HUES64 (cell line): ENCODE measurements at regions not wholly inside any gene's neighbourhood (a gene's known extent, or its start where the extent isn't known, plus 50 kb on each side); places are given as distances from the start of the nearest gene placed in this dataset.

ENCODE experiments used
- H3K27ac ChIP-seq: 2 replicates; pipeline ENCODE4 v1.7.0; 2013; ENCODE audit warnings: low read depth, low read length, inconsistent platforms
- H3K27me3 ChIP-seq: 2 replicates; pipeline ENCODE4 v1.6.1; 2013; ENCODE audit warnings: mild to moderate bottlenecking, low read length; ENCODE audit not compliant: insufficient read depth
- H3K36me3 ChIP-seq: 2 replicates; pipeline ENCODE4 v1.6.1; 2013; ENCODE audit warnings: mild to moderate bottlenecking, low read length; ENCODE audit not compliant: insufficient read depth
- H3K4me1 ChIP-seq: 2 replicates; pipeline ENCODE4 v1.6.1; 2013; ENCODE audit warnings: mild to moderate bottlenecking, low read length, moderate library complexity; ENCODE audit not compliant: insufficient read depth
- H3K4me3 ChIP-seq: 2 replicates; pipeline ENCODE4 v1.5.1; 2013; ENCODE audit warnings: mild to moderate bottlenecking, low read length, moderate library complexity
- H3K9ac ChIP-seq: 2 replicates; pipeline ENCODE4 v1.6.1; 2013; ENCODE audit warnings: mild to moderate bottlenecking, low read depth, low read length
- H3K9me3 ChIP-seq: 2 replicates; pipeline ENCODE4 v1.6.1; 2013; ENCODE audit warnings: low read depth, low read length; ENCODE audit not compliant: insufficient read depth
- WGBS: fragments of 150-250, 120-280 bp; methylation state at CpG from one replicate; pipeline ENCODE4 v1.1.7; 2013; ENCODE audit warnings: missing lambda C conversion rate; 5-methylcytosine and 5-hydroxymethylcytosine counted together

DNA sequence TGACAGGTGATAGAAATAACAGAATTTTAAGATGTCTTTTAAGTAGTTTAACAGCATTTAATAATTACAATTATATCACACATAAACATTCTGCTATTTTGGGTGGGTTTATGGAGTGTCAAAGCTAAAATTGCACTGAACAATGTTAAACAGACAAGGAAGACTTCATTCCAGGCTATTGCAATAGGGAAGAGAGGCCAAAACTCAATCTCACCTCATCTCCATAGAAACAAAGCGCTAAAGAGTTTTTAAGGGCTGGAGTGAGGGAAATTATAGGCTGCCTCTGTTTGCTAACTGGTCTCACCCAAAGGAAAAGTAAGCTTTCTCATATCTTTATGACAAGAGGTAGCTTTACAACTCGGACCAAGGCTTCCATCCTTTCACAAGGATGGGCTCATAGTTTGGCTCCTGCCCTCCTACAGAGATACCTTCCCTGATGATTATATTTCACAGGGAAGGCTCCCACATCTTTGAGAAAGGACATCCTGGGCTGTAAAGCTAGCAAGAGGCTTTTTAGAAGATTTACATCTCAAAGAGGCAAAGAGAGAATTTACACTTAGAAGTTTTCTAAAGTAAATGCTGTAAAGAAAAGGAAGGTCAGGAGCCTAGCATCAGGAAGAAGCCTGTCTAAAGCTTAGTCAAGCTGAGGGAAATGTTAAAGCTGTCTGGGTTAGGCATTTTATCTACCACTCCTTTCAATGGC, 350.2 kb upstream of the IMPG1 start:
- Histone ChIP-seq H3K27ac (no peak overlapping the region), H3K27me3 (peaks cover 60% of the 10 kb centered on the region), H3K9me3 (no peaks in the 10 kb centered on the region), H3K9ac (no peak overlapping the region), H3K4me3 (no peak overlapping the region), H3K4me1 (peaks cover 25% of the 10 kb centered on the region), H3K36me3 (no peaks in the 10 kb centered on the region)
- WGBS, result 16% methylated on average over 1 of the region's 2 CpGs

DNA sequence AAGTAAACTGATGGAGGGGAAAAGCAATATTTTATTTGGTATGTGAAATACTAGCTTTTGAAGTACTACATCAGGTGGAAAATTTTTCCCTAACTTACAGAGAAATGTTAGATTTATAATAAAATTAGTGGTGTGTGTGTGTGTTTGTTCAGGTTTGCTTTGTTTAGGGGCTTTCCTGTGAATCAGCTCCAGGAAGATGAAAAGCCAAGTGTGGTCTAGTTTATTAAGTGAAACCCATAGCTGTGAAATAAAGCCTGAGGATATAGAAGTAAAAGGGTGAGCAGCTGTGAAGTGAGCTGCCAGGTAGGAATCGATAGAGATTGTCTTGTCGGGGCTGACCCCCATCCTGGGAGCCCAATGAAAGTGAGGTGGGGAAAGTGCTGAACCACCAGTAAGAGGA, 347.6 kb upstream of the IMPG1 start:
- Histone ChIP-seq H3K9me3 (no peaks in the 10 kb centered on the region), H3K9ac (no peak overlapping the region), H3K27me3 (peaks cover 57% of the 10 kb centered on the region), H3K4me3 (no peak overlapping the region), H3K4me1 (peaks cover 25% of the 10 kb centered on the region), H3K27ac (no peak overlapping the region), H3K36me3 (no peaks in the 10 kb centered on the region)
- 92% methylated on average over 2 of the region's 2 CpGs for WGBS

DNA sequence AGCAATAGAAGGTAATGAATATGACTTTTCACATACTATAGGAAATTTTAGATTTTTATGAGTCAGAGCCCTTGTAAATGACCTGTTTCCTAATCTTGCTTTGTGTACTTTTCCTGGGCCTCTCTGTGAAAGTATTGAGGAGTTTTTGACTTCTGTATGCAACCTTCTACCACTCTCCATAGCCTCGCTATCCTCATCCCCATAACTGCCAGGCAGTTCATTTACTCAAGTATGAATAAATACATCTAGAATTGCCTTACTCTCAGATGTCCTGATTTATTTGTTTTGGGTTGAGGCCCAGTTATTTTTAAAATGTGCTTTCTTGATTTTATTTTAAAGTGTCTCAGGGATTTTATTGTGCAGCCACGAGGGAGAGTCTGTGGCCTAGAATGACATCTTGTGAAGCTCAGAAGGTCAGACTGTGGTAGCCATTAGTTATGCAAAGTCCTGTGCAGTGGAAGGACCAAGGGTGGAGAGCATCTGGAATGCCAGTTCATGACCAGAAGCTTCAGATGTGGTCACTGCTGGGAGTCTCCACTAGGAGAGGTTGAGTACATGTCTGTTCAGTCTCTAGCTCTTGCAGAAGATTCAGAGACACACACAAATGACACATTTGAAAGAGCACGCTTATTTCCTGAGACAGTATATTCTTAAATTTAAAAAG, 346.2 kb upstream of the IMPG1 start:
- Histone ChIP-seq H3K9me3 (no peaks in the 10 kb centered on the region), H3K36me3 (no peaks in the 10 kb centered on the region), H3K4me3 (no peak overlapping the region), H3K27me3 (peaks cover 43% of the 10 kb centered on the region), H3K27ac (no peak overlapping the region), H3K9ac (no peak overlapping the region), H3K4me1 (peaks cover 15% of the 10 kb centered on the region)
- 90% methylated on average over 1 of the region's 3 CpGs for WGBS

DNA sequence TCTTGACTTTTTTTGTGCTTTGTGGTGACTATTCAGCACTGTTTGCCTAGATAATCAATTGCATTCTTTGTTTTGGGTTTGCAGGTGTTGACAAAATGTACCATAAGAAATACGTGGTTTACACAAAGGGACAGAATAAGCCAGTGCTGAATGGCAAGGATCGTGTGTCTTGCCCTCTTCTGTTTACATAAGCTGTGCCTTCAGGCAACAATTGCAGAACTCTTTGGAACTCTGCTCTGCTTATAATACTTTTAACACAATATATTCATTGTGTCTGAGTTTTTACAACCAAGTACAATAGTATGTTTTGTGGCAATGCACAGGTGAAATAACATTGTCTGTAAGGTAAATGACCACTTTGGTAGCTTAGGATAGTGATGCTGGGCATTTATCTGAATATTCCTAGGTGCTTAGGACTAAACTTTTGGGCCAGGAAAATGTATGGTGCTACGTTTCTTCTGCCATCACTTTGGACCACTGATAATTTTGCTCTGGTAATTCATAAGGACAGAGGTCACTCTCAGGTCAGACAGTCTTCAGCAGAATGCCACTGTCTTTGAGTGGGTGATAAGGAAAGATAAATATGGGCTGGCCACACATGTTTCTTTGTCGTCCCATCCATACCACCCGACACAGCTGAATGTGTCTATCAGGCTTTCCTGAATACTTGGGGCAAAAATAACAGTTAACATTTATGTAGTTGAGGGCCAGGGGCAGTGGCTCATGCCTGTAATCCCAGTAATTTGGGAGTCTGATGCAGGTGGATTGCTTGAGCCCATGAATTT, 344.6 kb upstream of the IMPG1 start:
- Histone ChIP-seq H3K36me3 (no peaks in the 10 kb centered on the region), H3K9me3 (no peaks in the 10 kb centered on the region), H3K27me3 (peaks cover 28% of the 10 kb centered on the region), H3K4me3 (no peak overlapping the region), H3K27ac (no peak overlapping the region), H3K4me1 (no peaks in the 10 kb centered on the region), H3K9ac (no peak overlapping the region)
- WGBS, result 85% methylated on average over 5 of the region's 5 CpGs

- Histone ChIP-seq H3K36me3 (no peaks in the 10 kb centered on the region), H3K9me3 (no peaks in the 10 kb centered on the region), H3K27ac (no peak overlapping the region), H3K27me3 (no peaks in the 10 kb centered on the region), H3K4me3 (no peak overlapping the region), H3K4me1 (no peaks in the 10 kb centered on the region), H3K9ac (no peak overlapping the region)
Measured at GRCh38 chr6:76403064-76403463, 330.6 kb upstream of the IMPG1 start.

- Histone ChIP-seq H3K27ac (no peak overlapping the region), H3K9ac (no peak overlapping the region), H3K4me1 (no peaks in the 10 kb centered on the region), H3K4me3 (no peak overlapping the region), H3K9me3 (no peaks in the 10 kb centered on the region), H3K27me3 (no peaks in the 10 kb centered on the region), H3K36me3 (no peaks in the 10 kb centered on the region)
- 90% methylated on average over 1 of the region's 1 CpG for WGBS
Measured at GRCh38 chr6:76397966-76398365, 325.5 kb upstream of the IMPG1 start.

GRCh38 chr6:76382201-76382600, 309.7 kb upstream of the IMPG1 start:
- H3K27me3 ChIP-seq, result no peaks in the 10 kb centered on the region
- no peak overlapping the region for H3K27ac ChIP-seq
- 100% methylated on average over 1 of the region's 1 CpG for WGBS
- H3K4me3 ChIP-seq, result no peak overlapping the region
- H3K9ac ChIP-seq, result no peak overlapping the region
- no peaks in the 10 kb centered on the region for H3K36me3 ChIP-seq
- H3K9me3 ChIP-seq, result 0 out of 2 replicates have a peak, but pooled peaks cover 1% of the 10 kb centered on the region
- H3K4me1 ChIP-seq, result no peaks in the 10 kb centered on the region

DNA sequence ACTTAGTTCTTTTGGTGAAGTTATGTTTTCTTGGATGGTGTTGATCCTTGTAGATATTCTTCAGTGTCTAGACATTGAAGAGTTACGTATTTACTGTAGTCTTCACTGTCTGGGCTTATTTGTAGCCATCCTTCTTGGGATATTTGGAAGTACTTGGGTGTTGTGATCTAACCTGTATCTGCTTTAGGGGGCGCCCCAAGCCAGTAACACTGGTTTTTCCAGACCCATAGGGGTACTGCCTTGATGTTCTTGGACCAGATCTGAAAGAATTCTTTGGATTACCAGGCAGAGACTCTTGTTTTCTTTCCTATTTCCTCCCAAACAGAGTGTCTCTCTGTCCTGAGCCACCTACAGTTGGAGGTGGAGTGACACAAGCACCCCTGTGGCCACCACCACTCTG, 309.1 kb upstream of the IMPG1 start:
- Histone ChIP-seq H3K36me3 (no peaks in the 10 kb centered on the region), H3K27ac (no peak overlapping the region), H3K4me1 (no peaks in the 10 kb centered on the region), H3K4me3 (no peak overlapping the region), H3K9me3 (0 out of 2 replicates have a peak, but pooled peaks cover 6% of the 10 kb centered on the region), H3K27me3 (no peaks in the 10 kb centered on the region), H3K9ac (no peak overlapping the region)
- 80% methylated on average over 2 of the region's 2 CpGs for WGBS

DNA sequence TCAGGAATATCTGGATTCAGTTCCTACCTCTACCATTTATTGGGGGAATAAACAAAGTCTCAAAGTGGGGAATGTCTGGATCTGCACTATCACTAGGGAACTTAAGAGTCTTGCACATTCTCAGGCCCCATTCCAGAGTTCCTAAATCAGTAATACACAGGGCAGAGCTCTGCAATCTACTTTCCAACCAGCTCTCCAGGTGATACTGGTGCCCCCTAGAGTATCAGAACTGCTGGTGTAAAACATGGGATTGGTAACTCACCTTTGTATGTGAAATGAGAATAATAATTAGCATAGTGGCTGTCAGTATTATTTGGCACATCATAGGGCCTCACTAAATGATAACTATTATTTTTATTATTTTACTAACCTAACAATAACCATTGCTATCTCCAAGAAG, 278.8 kb upstream of the IMPG1 start:
- Histone ChIP-seq H3K9ac (no peak overlapping the region), H3K36me3 (no peaks in the 10 kb centered on the region), H3K4me3 (no peak overlapping the region), H3K27ac (no peak overlapping the region), H3K4me1 (no peaks in the 10 kb centered on the region), H3K27me3 (no peaks in the 10 kb centered on the region), H3K9me3 (no peaks in the 10 kb centered on the region)

- Histone ChIP-seq H3K36me3 (no peaks in the 10 kb centered on the region), H3K9ac (no peak overlapping the region), H3K27me3 (no peaks in the 10 kb centered on the region), H3K4me1 (no peaks in the 10 kb centered on the region), H3K4me3 (no peak overlapping the region), H3K27ac (no peak overlapping the region), H3K9me3 (no peaks in the 10 kb centered on the region)
Measured at GRCh38 chr6:76347539-76347938, 275.1 kb upstream of the IMPG1 start.

GRCh38 chr6:76342611-76343160, 270.2 kb upstream of the IMPG1 start:
- H3K4me3 ChIP-seq, result no peak overlapping the region
- no peak overlapping the region for H3K9ac ChIP-seq
- H3K36me3 ChIP-seq, result no peaks in the 10 kb centered on the region
- no peaks in the 10 kb centered on the region for H3K4me1 ChIP-seq
- no peak overlapping the region for H3K27ac ChIP-seq
- no CpG with 5 or more reads among the region's 1 CpG for WGBS
- H3K27me3 ChIP-seq, result no peaks in the 10 kb centered on the region
- H3K9me3 ChIP-seq, result no peaks in the 10 kb centered on the region
